Neural progenitor cell (in vitro differentiated cells): ENCODE measurements at regions not wholly inside any gene's neighbourhood (a gene's known extent, or its start where the extent isn't known, plus 50 kb on each side); places are given as distances from the start of the nearest gene placed in this dataset.

Experiments used
- DNase-seq: peaks from one replicate; pipeline ENCODE4 v3.0.0-alpha.2; 2016; ENCODE audit warnings: low spot score
- H2AFZ ChIP-seq: fragments of 200-600 bp; sonication (generic); replicated peaks from 2 replicates; pipeline ENCODE4 v1.6.1; 2016; ENCODE audit warnings: antibody characterized with exemption
- H3F3A ChIP-seq: fragments of 200-600 bp; sonication (generic); 2 replicates; pipeline ENCODE4 v1.6.1; 2016; ENCODE audit warnings: antibody characterized with exemption, low read depth
- H3K27ac ChIP-seq: fragments of 200-600 bp; sonication (generic); 2 replicates; pipeline ENCODE4 v1.5.1; 2016; ENCODE audit warnings: mild to moderate bottlenecking
- H3K27me3 ChIP-seq: fragments of 200-600 bp; sonication (generic); 2 replicates; pipeline ENCODE4 v1.6.1; 2016; ENCODE audit warnings: mild to moderate bottlenecking, moderate library complexity
- H3K36me3 ChIP-seq: fragments of 200-600 bp; sonication (generic); 2 replicates; pipeline ENCODE4 v1.5.1; 2016
- H3K4me1 ChIP-seq: fragments of 200-600 bp; sonication (generic); 2 replicates; pipeline ENCODE4 v1.6.1; 2016; ENCODE audit warnings: mixed run types
- H3K4me2 ChIP-seq: fragments of 200-600 bp; sonication (generic); 2 replicates; pipeline ENCODE4 v1.6.1; 2016
- H3K4me3 ChIP-seq: fragments of 200-600 bp; sonication (generic); 2 replicates; pipeline ENCODE4 v1.5.1; 2016
- H3K79me2 ChIP-seq: fragments of 200-600 bp; sonication (generic); 2 replicates; pipeline ENCODE4 v1.6.1; 2016; ENCODE audit warnings: low read depth
- H3K9ac ChIP-seq: fragments of 200-600 bp; sonication (generic); 2 replicates; pipeline ENCODE4 v1.6.1; 2016
- H3K9me3 ChIP-seq: fragments of 200-600 bp; sonication (generic); 2 replicates; pipeline ENCODE4 v1.5.1; 2016; ENCODE audit warnings: low read depth
- H4K20me1 ChIP-seq: fragments of 200-600 bp; sonication (generic); 2 replicates; pipeline ENCODE4 v1.6.1; 2016; ENCODE audit warnings: low read depth
- H3K27ac Mint-ChIP-seq: 3 replicates; pipeline ENCODE4 v1.8.0; 2021; ENCODE audit warnings: mixed read lengths
- H3K27me3 Mint-ChIP-seq: 2 replicates; pipeline ENCODE4 v1.8.0; 2022; ENCODE audit warnings: low read depth, mild to moderate bottlenecking, inconsistent platforms, moderate library complexity, mixed read lengths; ENCODE audit not compliant: insufficient read depth
- H3K36me3 Mint-ChIP-seq: 3 replicates; pipeline ENCODE4 v1.8.0; 2021; ENCODE audit warnings: mixed read lengths
- H3K4me1 Mint-ChIP-seq: 3 replicates; pipeline ENCODE4 v1.8.0; 2021; ENCODE audit warnings: mixed read lengths
- H3K4me3 Mint-ChIP-seq: 3 replicates; pipeline ENCODE4 v1.8.0; 2021; ENCODE audit warnings: mild to moderate bottlenecking, moderate library complexity, mixed read lengths
- H3K9me3 Mint-ChIP-seq: 3 replicates; pipeline ENCODE4 v1.8.0; 2020; ENCODE audit warnings: mixed read lengths
- CTCF ChIP-seq: fragments of 200-600 bp; sonication (generic); IDR thresholded peaks from 2 replicates; pipeline ENCODE4 v1.5.1; 2017; ENCODE audit warnings: antibody characterized with exemption, mild to moderate bottlenecking
- EZH2 ChIP-seq: fragments of 200-600 bp; sonication (generic); IDR thresholded peaks from 2 replicates; pipeline ENCODE4 v1.6.1; 2017; ENCODE audit warnings: antibody characterized with exemption, mild to moderate bottlenecking, moderate library complexity
- EZH2phosphoT487 ChIP-seq: fragments of 200-600 bp; sonication (generic); IDR thresholded peaks from 2 replicates; pipeline ENCODE4 v1.6.1; 2017; ENCODE audit warnings: antibody characterized with exemption

- H3K36me3 ChIP-seq = no peaks in the 10 kb centered on the region
- Mint-ChIP-seq H3K27ac (no peak overlapping the region), H3K9me3 (peaks cover 5% of the 10 kb centered on the region), H3K36me3 (no peaks in the 10 kb centered on the region), H3K27me3 (peaks cover 3% of the 10 kb centered on the region), H3K4me1 (no peaks in the 10 kb centered on the region), H3K4me3 (no peak overlapping the region)
- H3K4me1 ChIP-seq = no peaks in the 10 kb centered on the region
- H3K9ac ChIP-seq = no peak overlapping the region
- TF ChIP-seq EZH2 (no peak), EZH2phosphoT487 (no peak), CTCF (no peak)
- H3K79me2 ChIP-seq = no peaks in the 10 kb centered on the region
- H2AFZ ChIP-seq = no peak overlapping the region
- no peak overlapping the region for H3K4me2 ChIP-seq
- no peaks in the 10 kb centered on the region for H3K27me3 ChIP-seq
- H4K20me1 ChIP-seq = no peaks in the 10 kb centered on the region
- no peaks in the 10 kb centered on the region for H3F3A ChIP-seq
- H3K9me3 ChIP-seq = no peaks in the 10 kb centered on the region
- H3K27ac ChIP-seq = no peak overlapping the region
- DNase-seq = no peak
- no peak overlapping the region for H3K4me3 ChIP-seq
Observed at GRCh38 chr1:218592688-218593087, 247.6 kb downstream of the TGFB2 start.

DNA sequence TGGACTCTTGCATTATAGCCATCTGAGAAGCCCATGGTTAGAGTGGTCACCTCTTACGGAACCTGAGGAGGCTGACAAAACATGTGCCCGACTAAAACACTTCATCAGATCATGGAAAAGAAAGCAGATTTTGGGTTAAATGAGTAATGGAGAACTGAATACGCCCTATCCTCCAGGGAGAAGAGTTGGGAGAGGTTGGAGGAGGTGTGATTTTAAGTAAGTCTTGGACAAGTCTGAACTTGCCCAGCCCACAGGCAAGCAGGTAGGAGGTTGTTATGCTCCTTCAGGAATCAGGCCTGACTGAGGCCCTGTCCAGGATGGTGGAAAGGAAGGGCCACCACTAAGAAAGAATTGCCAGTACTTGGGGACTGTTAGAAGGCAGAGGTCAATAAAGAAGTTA, 255.8 kb downstream of the TGFB2 start:
- no peaks in the 10 kb centered on the region for H3F3A ChIP-seq
- no peak for DNase-seq
- H4K20me1 ChIP-seq = no peaks in the 10 kb centered on the region
- Mint-ChIP-seq H3K27ac (no peak overlapping the region), H3K9me3 (no peaks in the 10 kb centered on the region), H3K4me1 (no peaks in the 10 kb centered on the region), H3K4me3 (no peak overlapping the region), H3K27me3 (peaks cover 2% of the 10 kb centered on the region), H3K36me3 (no peaks in the 10 kb centered on the region)
- H3K4me1 ChIP-seq = no peaks in the 10 kb centered on the region
- H3K4me3 ChIP-seq = no peak overlapping the region
- no peak overlapping the region for H3K4me2 ChIP-seq
- H3K36me3 ChIP-seq = no peaks in the 10 kb centered on the region
- TF ChIP-seq CTCF (no peak), EZH2phosphoT487 (no peak)
- no peak overlapping the region for H3K9ac ChIP-seq
- no peaks in the 10 kb centered on the region for H3K79me2 ChIP-seq
- H2AFZ ChIP-seq = peak overlapping the region; percentile 29
- H3K27ac ChIP-seq = no peak overlapping the region
- H3K27me3 ChIP-seq = no peaks in the 10 kb centered on the region
- no peaks in the 10 kb centered on the region for H3K9me3 ChIP-seq

DNA sequence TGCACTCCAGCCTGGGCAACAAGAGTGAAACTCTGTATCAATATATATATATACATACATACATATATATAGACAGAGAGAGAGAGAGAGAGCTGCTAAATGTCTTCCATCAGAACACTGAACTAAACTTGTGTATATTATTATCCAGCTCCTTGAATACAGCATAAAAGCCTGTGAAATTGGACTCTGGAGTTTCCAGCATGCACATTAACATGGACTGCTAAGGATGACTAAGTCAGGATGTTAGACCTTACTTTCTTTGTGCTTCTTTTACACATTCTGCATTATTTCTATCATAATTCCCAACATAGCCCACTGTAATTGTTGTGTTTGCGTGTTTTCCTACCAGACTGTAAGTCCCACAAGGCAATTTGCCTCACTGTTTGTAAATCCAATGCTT, 259.1 kb downstream of the TGFB2 start:
- no peaks in the 10 kb centered on the region for H3K79me2 ChIP-seq
- no peaks in the 10 kb centered on the region for H3K27me3 ChIP-seq
- H3K4me1 Mint-ChIP-seq = no peaks in the 10 kb centered on the region
- peaks cover 2% of the 10 kb centered on the region for H3K27me3 Mint-ChIP-seq
- no peak for TF ChIP-seq CTCF
- TF ChIP-seq EZH2 = no peak
- no peak overlapping the region for H2AFZ ChIP-seq
- no peaks in the 10 kb centered on the region for H3K36me3 Mint-ChIP-seq
- no peak overlapping the region for H3K4me3 ChIP-seq
- no peaks in the 10 kb centered on the region for H3K4me1 ChIP-seq
- no peak overlapping the region for H3K4me2 ChIP-seq
- no peak for DNase-seq
- H3K9me3 ChIP-seq = no peaks in the 10 kb centered on the region
- no peak overlapping the region for H3K4me3 Mint-ChIP-seq
- H3K9ac ChIP-seq = no peak overlapping the region
- H3K36me3 ChIP-seq = no peaks in the 10 kb centered on the region
- H3K27ac Mint-ChIP-seq = no peak overlapping the region
- H3F3A ChIP-seq = no peaks in the 10 kb centered on the region
- H3K9me3 Mint-ChIP-seq = peaks cover 4% of the 10 kb centered on the region
- H3K27ac ChIP-seq = no peak overlapping the region
- H4K20me1 ChIP-seq = no peaks in the 10 kb centered on the region
